ENCODE measurements at regions not wholly inside any gene's neighbourhood (a gene's known extent, or its start where the extent isn't known, plus 50 kb on each side); places are given as distances from the start of the nearest gene placed in this dataset.
"Not testable (repeated sequence)": the region's sequence is repeated elsewhere in the genome, so short reads cannot be mapped to it uniquely, and the experiment has no call there.

DNA sequence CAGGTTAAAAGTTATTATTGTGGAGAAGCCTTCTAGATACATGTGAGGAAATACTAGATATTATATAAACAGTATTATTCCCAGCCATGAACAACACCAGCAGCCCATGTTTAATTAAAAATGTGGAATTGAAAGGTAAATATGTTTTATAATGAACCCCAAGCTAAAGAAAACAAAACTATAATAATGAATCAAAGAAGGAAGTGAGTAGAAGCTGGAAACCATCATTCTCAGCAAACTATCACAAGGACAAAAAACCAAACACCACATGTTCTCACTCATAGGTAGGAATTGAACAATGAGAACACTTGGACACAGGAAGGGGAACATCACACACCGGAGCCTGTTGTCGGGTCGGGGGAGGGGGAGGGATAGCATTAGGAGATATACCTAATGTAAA lies 167.6 kb upstream of the CXXC4 start:
- TF ChIP-seq, protein P1, sequence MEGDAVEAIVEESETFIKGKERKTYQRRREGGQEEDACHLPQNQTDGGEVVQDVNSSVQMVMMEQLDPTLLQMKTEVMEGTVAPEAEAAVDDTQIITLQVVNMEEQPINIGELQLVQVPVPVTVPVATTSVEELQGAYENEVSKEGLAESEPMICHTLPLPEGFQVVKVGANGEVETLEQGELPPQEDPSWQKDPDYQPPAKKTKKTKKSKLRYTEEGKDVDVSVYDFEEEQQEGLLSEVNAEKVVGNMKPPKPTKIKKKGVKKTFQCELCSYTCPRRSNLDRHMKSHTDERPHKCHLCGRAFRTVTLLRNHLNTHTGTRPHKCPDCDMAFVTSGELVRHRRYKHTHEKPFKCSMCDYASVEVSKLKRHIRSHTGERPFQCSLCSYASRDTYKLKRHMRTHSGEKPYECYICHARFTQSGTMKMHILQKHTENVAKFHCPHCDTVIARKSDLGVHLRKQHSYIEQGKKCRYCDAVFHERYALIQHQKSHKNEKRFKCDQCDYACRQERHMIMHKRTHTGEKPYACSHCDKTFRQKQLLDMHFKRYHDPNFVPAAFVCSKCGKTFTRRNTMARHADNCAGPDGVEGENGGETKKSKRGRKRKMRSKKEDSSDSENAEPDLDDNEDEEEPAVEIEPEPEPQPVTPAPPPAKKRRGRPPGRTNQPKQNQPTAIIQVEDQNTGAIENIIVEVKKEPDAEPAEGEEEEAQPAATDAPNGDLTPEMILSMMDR (conservative IDR thresholded peaks at IDR 0.05 in 1 of 2, IDR thresholded peaks at IDR 0.05 in 1 of 2; ENCODE audit: extremely low read depth in 1 of 2, insufficient read depth in 1 of 2, low read depth in 1 of 2, low read length in 2 of 2) = not testable (repeated sequence)
- not testable (repeated sequence) for TF ChIP-seq EZH2 (IDR thresholded peaks at IDR 0.05; ENCODE audit: borderline replicate concordance, low read length)
